Neural cell (in vitro differentiated cells): ENCODE measurements at regions not wholly inside any gene's neighbourhood (a gene's known extent, or its start where the extent isn't known, plus 50 kb on each side); places are given as distances from the start of the nearest gene placed in this dataset.

ENCODE experiments used
- CTCF ChIP-seq: fragments of 450-650 bp; IDR thresholded peaks from 2 replicates; pipeline ENCODE4 v1.5.1; 2014; ENCODE audit warnings: antibody characterized with exemption, mild to moderate bottlenecking, moderate library complexity; ENCODE audit not compliant: poor library complexity, severe bottlenecking
- EP300 ChIP-seq: fragments of 450-650 bp; conservative IDR thresholded peaks from 2 replicates; pipeline ENCODE4 v1.6.1; 2014; ENCODE audit warnings: antibody characterized with exemption, mild to moderate bottlenecking, moderate library complexity; ENCODE audit not compliant: poor library complexity, severe bottlenecking
- EZH2 ChIP-seq: fragments of 200-600, 300-800 bp; shearing (Covaris generic), sonication (generic); IDR thresholded peaks from 2 replicates; pipeline ENCODE4 v1.6.1; 2014; ENCODE audit warnings: antibody characterized with exemption, low read length, borderline replicate concordance, mild to moderate bottlenecking; ENCODE audit not compliant: insufficient read depth, poor library complexity, severe bottlenecking
- MXI1 ChIP-seq: fragments of 450-650 bp; conservative IDR thresholded peaks from 2 replicates; pipeline ENCODE4 v1.6.1; 2014; ENCODE audit warnings: antibody characterized with exemption, mild to moderate bottlenecking; ENCODE audit not compliant: poor library complexity, severe bottlenecking
- REST ChIP-seq: IDR thresholded peaks from 2 replicates; pipeline ENCODE4 v1.6.1; 2012; ENCODE audit warnings: borderline replicate concordance
- TAF1 ChIP-seq: IDR thresholded peaks from 2 replicates; pipeline ENCODE4 v1.6.1; 2012; ENCODE audit warnings: low read depth

- no peak for TF ChIP-seq EP300
- no peak for TF ChIP-seq CTCF
- TF ChIP-seq REST: no peak
- no peak for TF ChIP-seq TAF1
- no peak for TF ChIP-seq MXI1
- no peak for TF ChIP-seq EZH2
Observed at GRCh38 chr5:74942622-74943286, 76.6 kb upstream of the FAM169A start.
